Astrocyte (in vitro differentiated cells and primary cell): ENCODE measurements at regions not wholly inside any gene's neighbourhood (a gene's known extent, or its start where the extent isn't known, plus 50 kb on each side); places are given as distances from the start of the nearest gene placed in this dataset.

Source experiments
- DNase-seq: peaks from one replicate; pipeline ENCODE4 v3.0.0-alpha.2; 2010; ENCODE audit warnings: low read depth
- FAIRE-seq: peaks from 2 replicates; lab custom pipeline; 2011; peaks lifted over from hg19 to GRCh38; lab: Jason Lieb, UNC
- H2AFZ ChIP-seq: 2 replicates; pipeline ENCODE4 v1.6.0; 2012; ENCODE audit warnings: low read depth, low read length, inconsistent platforms
- H3K27ac ChIP-seq: 2 replicates; pipeline ENCODE4 v1.5.1; 2011; ENCODE audit warnings: low read depth, low read length, inconsistent platforms
- H3K27me3 ChIP-seq: 2 replicates; pipeline ENCODE4 v1.6.0; 2011; ENCODE audit warnings: low read length, inconsistent platforms; ENCODE audit not compliant: insufficient read depth
- H3K36me3 ChIP-seq: 2 replicates; pipeline ENCODE4 v1.5.1; 2011; ENCODE audit warnings: low read length, inconsistent platforms; ENCODE audit not compliant: insufficient read depth
- H3K4me1 ChIP-seq: 2 replicates; pipeline ENCODE4 v1.5.1; 2011; ENCODE audit warnings: low read length, inconsistent platforms; ENCODE audit not compliant: insufficient read depth
- H3K4me2 ChIP-seq: 2 replicates; pipeline ENCODE4 v1.6.0; 2012; ENCODE audit warnings: low read length, inconsistent platforms
- H3K4me3 ChIP-seq: 2 replicates; pipeline ENCODE4 v1.5.1; 2011; ENCODE audit warnings: low read depth, mild to moderate bottlenecking, low read length, inconsistent platforms; ENCODE audit not compliant: insufficient read depth
- H3K79me2 ChIP-seq: 2 replicates; pipeline ENCODE4 v1.6.0; 2012; ENCODE audit warnings: mild to moderate bottlenecking, low read length, inconsistent platforms; ENCODE audit not compliant: insufficient read depth
- H3K9ac ChIP-seq: 2 replicates; pipeline ENCODE4 v1.6.0; 2012; ENCODE audit warnings: mild to moderate bottlenecking, low read length, inconsistent platforms
- H3K9me3 ChIP-seq: 2 replicates; pipeline ENCODE4 v1.5.1; 2012; ENCODE audit warnings: low read depth, mild to moderate bottlenecking, low read length, inconsistent platforms; ENCODE audit not compliant: insufficient read depth
- H4K20me1 ChIP-seq: 2 replicates; pipeline ENCODE4 v1.6.0; 2012; ENCODE audit warnings: low read length, inconsistent platforms; ENCODE audit not compliant: insufficient read depth
- H3K27ac Mint-ChIP-seq: one replicate; pipeline ENCODE4 v1.8.0; 2021; ENCODE audit warnings: mild to moderate bottlenecking, mixed read lengths; ENCODE audit not compliant: unreplicated experiment
- H3K27me3 Mint-ChIP-seq: one replicate; pipeline ENCODE4 v1.8.0; 2021; ENCODE audit warnings: low read depth, mixed read lengths; ENCODE audit not compliant: unreplicated experiment
- H3K36me3 Mint-ChIP-seq: one replicate; pipeline ENCODE4 v1.8.0; 2021; ENCODE audit warnings: low read depth, mixed read lengths; ENCODE audit not compliant: unreplicated experiment
- H3K4me1 Mint-ChIP-seq: one replicate; pipeline ENCODE4 v1.8.0; 2021; ENCODE audit warnings: low read depth, mixed read lengths; ENCODE audit not compliant: unreplicated experiment
- H3K4me3 Mint-ChIP-seq: one replicate; pipeline ENCODE4 v1.8.0; 2021; ENCODE audit warnings: mild to moderate bottlenecking, moderate library complexity, mixed read lengths; ENCODE audit not compliant: unreplicated experiment
- H3K9me3 Mint-ChIP-seq: one replicate; pipeline ENCODE4 v1.8.0; 2021; ENCODE audit warnings: mild to moderate bottlenecking, mixed read lengths; ENCODE audit not compliant: unreplicated experiment
- EZH2 ChIP-seq: IDR thresholded peaks from 2 replicates; pipeline ENCODE4 v1.6.1; 2012; ENCODE audit warnings: mild to moderate bottlenecking, low read length, inconsistent platforms; ENCODE audit not compliant: insufficient read depth
- TF ChIP-seq, protein P1 (sequence below): IDR thresholded peaks from 2 replicates; pipeline ENCODE4 v1.5.1; 2011; ENCODE audit warnings: low read depth, mild to moderate bottlenecking, inconsistent platforms, low read length, moderate library complexity; ENCODE audit not compliant: insufficient read depth

DNA sequence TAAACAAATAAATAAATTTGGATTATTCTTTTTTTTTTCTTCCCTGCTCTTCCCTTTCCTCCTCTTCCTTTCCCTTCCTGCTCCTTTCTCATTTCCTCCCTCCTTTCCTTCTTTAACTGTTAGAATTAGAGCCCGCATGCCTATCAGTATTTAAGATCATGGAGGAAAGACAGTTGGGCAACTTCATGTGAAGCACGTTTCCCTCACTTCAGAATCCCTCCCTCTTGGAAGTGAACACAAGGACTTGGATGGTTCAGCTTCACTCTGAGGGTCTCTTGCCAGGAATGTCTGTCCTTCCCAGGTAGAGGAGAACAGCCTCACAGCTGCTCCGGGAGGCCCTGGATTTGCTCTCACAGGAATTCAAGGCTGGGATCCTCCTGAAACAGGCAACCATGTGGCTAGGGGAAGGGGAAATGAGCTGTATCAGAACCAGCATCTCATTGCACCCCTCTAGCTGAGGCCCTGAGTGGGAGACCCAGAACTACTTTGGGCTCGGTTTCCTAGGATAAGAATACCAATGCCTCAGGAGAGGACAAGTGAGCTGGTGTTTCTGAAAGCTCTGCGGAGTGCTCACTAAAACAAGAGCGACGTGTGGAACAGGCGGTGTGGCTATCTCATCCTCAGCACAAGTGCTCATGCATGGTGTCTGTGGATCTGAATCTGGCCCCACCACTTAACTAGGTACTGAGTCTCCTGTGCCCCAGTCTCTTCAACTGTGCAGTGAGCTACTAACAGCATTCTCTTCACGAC is 230.5 kb downstream of the MYCN start:
- peaks cover 6% of the 10 kb centered on the region for H3K4me1 Mint-ChIP-seq
- Histone ChIP-seq H2AFZ (no peak overlapping the region), H3K27me3 (no peaks in the 10 kb centered on the region), H3K9me3 (peaks cover 6% of the 10 kb centered on the region), H4K20me1 (no peaks in the 10 kb centered on the region), H3K4me3 (no peak overlapping the region), H3K79me2 (no peaks in the 10 kb centered on the region), H3K4me2 (no peak overlapping the region), H3K4me1 (no peaks in the 10 kb centered on the region), H3K9ac (no peak overlapping the region), H3K36me3 (no peaks in the 10 kb centered on the region), H3K27ac (no peak overlapping the region)
- no peak for DNase-seq
- no peaks in the 10 kb centered on the region for H3K36me3 Mint-ChIP-seq
- no peaks in the 10 kb centered on the region for H3K9me3 Mint-ChIP-seq
- H3K4me3 Mint-ChIP-seq: no peak overlapping the region
- H3K27ac Mint-ChIP-seq: no peak overlapping the region
- peaks cover 27% of the 10 kb centered on the region for H3K27me3 Mint-ChIP-seq
- no peak for FAIRE-seq
- TF ChIP-seq, protein P1, sequence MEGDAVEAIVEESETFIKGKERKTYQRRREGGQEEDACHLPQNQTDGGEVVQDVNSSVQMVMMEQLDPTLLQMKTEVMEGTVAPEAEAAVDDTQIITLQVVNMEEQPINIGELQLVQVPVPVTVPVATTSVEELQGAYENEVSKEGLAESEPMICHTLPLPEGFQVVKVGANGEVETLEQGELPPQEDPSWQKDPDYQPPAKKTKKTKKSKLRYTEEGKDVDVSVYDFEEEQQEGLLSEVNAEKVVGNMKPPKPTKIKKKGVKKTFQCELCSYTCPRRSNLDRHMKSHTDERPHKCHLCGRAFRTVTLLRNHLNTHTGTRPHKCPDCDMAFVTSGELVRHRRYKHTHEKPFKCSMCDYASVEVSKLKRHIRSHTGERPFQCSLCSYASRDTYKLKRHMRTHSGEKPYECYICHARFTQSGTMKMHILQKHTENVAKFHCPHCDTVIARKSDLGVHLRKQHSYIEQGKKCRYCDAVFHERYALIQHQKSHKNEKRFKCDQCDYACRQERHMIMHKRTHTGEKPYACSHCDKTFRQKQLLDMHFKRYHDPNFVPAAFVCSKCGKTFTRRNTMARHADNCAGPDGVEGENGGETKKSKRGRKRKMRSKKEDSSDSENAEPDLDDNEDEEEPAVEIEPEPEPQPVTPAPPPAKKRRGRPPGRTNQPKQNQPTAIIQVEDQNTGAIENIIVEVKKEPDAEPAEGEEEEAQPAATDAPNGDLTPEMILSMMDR: no peak
- TF ChIP-seq EZH2: no peak

- H3K4me3 Mint-ChIP-seq: no peak overlapping the region
- Histone ChIP-seq H3K4me3 (no peak overlapping the region), H3K9me3 (peaks cover 8% of the 10 kb centered on the region), H2AFZ (no peak overlapping the region), H3K27ac (no peak overlapping the region), H3K4me2 (no peak overlapping the region), H3K36me3 (no peaks in the 10 kb centered on the region), H3K27me3 (no peaks in the 10 kb centered on the region), H4K20me1 (no peaks in the 10 kb centered on the region), H3K79me2 (no peaks in the 10 kb centered on the region), H3K4me1 (no peaks in the 10 kb centered on the region), H3K9ac (no peak overlapping the region)
- no peaks in the 10 kb centered on the region for H3K9me3 Mint-ChIP-seq
- DNase-seq (no peak), FAIRE-seq (no peak)
- peaks cover 30% of the 10 kb centered on the region for H3K27me3 Mint-ChIP-seq
- H3K36me3 Mint-ChIP-seq: no peaks in the 10 kb centered on the region
- H3K4me1 Mint-ChIP-seq: peaks cover 6% of the 10 kb centered on the region
- TF ChIP-seq, protein P1: no peak
- TF ChIP-seq EZH2: no peak
- no peak overlapping the region for H3K27ac Mint-ChIP-seq
Observed at GRCh38 chr2:16169381-16169960, 229.1 kb downstream of the MYCN start.
